Peyer's patch (tissue), 4 donors: ENCODE measurements at regions not wholly inside any gene's neighbourhood (a gene's known extent, or its start where the extent isn't known, plus 50 kb on each side); places are given as distances from the start of the nearest gene placed in this dataset.

Experiments used
- POLR2A ChIP-seq, 2 donors: fragments of 450-650 bp; IDR thresholded peaks; one replicate each; pipeline ENCODE4 v1.5.1; 2017; ENCODE audit warnings: antibody characterized with exemption in 2 of 2, mild to moderate bottlenecking in 2 of 2, moderate library complexity in 2 of 2
- TF ChIP-seq, protein P1 (sequence below), 6 experiments: fragments of 450-650 bp in 4 of 6; fragments of 200-600 bp in 2 of 6; sonication (generic) in 1 of 6; IDR thresholded peaks; one replicate each; pipeline ENCODE4 v1.5.1; 2017 to 2019; ENCODE audit warnings: antibody characterized with exemption in 6 of 6, mild to moderate bottlenecking in 3 of 6, moderate library complexity in 1 of 6

- no peak for TF ChIP-seq POLR2A (IDR thresholded peaks at IDR 0.05)
- TF ChIP-seq, protein P1, sequence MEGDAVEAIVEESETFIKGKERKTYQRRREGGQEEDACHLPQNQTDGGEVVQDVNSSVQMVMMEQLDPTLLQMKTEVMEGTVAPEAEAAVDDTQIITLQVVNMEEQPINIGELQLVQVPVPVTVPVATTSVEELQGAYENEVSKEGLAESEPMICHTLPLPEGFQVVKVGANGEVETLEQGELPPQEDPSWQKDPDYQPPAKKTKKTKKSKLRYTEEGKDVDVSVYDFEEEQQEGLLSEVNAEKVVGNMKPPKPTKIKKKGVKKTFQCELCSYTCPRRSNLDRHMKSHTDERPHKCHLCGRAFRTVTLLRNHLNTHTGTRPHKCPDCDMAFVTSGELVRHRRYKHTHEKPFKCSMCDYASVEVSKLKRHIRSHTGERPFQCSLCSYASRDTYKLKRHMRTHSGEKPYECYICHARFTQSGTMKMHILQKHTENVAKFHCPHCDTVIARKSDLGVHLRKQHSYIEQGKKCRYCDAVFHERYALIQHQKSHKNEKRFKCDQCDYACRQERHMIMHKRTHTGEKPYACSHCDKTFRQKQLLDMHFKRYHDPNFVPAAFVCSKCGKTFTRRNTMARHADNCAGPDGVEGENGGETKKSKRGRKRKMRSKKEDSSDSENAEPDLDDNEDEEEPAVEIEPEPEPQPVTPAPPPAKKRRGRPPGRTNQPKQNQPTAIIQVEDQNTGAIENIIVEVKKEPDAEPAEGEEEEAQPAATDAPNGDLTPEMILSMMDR (IDR thresholded peaks at IDR 0.05), result no peak
Measured at GRCh38 chr22:48346911-48347310, 1480.8 kb downstream of the BRD1 start.
